ENCODE measurements at regions not wholly inside any gene's neighbourhood (a gene's known extent, or its start where the extent isn't known, plus 50 kb on each side); places are given as distances from the start of the nearest gene placed in this dataset.
"Not testable (repeated sequence)": the region's sequence is repeated elsewhere in the genome, so short reads cannot be mapped to it uniquely, and the experiment has no call there.

DNA sequence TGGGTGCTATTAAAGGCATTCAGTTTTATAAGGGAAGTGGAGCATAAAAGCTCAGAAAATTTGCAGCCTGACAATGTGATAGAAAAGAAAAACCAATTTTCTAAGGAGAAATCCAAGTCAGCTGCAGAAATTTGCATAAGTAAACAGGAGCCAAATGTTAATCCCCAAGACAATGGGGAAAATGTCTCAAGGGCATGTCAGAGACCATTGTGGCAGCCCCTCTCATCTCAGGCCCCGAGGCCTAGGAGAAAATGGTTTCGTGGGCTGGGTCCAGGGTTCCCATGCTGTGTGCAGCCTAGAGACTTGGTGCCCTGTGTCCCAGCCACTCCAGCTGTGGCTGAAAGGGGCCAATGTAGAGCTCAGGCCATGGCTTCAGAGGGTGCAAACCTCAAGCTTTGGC, 150.8 kb upstream of the E2F7 start:
- TF ChIP-seq, protein P1, sequence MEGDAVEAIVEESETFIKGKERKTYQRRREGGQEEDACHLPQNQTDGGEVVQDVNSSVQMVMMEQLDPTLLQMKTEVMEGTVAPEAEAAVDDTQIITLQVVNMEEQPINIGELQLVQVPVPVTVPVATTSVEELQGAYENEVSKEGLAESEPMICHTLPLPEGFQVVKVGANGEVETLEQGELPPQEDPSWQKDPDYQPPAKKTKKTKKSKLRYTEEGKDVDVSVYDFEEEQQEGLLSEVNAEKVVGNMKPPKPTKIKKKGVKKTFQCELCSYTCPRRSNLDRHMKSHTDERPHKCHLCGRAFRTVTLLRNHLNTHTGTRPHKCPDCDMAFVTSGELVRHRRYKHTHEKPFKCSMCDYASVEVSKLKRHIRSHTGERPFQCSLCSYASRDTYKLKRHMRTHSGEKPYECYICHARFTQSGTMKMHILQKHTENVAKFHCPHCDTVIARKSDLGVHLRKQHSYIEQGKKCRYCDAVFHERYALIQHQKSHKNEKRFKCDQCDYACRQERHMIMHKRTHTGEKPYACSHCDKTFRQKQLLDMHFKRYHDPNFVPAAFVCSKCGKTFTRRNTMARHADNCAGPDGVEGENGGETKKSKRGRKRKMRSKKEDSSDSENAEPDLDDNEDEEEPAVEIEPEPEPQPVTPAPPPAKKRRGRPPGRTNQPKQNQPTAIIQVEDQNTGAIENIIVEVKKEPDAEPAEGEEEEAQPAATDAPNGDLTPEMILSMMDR (IDR thresholded peaks at IDR 0.05; ENCODE audit: poor library complexity), result not testable (repeated sequence)
- TF ChIP-seq EZH2phosphoT487 (IDR thresholded peaks at IDR 0.05; ENCODE audit: low read depth, severe bottlenecking, unreplicated experiment); EZH2 (IDR thresholded peaks at IDR 0.05; ENCODE audit: borderline replicate concordance): not testable (repeated sequence)
